Embryonic facial prominence (tissue), 1 donor: ENCODE measurements at regions not wholly inside any gene's neighbourhood (a gene's known extent, or its start where the extent isn't known, plus 50 kb on each side); places are given as distances from the start of the nearest gene placed in this dataset.

ENCODE experiments used
- DNase-seq: peaks from one replicate; pipeline ENCODE4 v3.0.0-alpha.2; 2016; ENCODE audit errors: extremely low spot score

DNA sequence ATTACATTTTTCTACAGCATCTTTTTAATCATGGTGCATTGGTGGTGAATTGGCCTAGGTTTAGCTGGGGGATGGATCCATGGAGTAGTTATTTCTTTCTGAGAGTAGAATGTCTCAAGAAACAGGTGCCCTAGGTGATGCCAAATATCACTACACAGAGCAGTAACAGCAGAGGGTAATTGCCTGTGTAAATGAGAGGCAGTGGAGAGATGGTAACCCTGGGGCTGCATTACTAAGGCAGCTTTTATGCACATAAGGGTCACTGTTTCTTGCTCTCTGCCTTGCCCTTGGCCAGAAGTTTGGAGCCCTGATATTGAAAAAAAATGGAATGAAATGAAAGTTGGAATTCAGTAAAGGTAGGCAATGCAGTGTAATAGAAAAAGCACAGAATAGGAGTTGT, 604.0 kb downstream of the NOVA1 start:
- no peak for DNase-seq

DNA sequence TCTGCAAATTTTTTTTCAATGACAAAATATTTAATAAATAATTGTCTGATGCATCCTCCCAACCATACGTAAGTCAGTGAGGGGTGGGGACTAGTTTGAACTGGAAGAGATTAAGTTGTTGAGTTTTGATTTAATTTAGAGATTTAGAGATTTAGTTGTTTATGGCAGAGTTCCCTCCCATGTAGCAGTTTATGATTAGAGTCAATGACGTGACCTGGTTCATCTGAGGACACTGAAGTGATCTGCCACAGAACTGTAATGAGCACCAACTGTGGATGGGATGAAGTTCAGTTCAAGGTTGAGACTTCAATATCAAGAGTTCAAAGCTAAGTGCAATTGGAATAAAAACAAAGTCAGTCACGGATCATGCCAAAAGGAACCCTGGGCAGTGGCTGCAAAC, 609.3 kb downstream of the NOVA1 start:
- DNase-seq: no peak

DNA sequence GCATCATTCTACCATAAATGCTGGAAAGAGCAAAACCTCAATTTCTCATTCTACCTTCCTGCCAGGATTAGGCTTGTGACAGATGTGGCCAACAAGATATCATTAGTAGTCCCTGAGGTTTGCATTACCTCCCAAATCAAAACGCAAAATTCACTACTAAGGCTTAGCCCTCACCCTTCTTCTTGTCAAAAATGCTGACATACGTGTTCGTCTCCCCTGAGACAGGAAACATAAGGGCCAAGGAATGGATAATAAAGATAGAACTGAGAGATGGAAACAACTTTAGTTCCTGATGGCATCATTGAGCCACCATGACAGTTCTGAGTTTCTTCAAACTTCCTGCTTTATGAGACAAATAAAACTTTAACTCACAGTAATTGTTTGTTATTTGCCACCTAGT, 642.1 kb downstream of the NOVA1 start:
- DNase-seq: no peak

DNA sequence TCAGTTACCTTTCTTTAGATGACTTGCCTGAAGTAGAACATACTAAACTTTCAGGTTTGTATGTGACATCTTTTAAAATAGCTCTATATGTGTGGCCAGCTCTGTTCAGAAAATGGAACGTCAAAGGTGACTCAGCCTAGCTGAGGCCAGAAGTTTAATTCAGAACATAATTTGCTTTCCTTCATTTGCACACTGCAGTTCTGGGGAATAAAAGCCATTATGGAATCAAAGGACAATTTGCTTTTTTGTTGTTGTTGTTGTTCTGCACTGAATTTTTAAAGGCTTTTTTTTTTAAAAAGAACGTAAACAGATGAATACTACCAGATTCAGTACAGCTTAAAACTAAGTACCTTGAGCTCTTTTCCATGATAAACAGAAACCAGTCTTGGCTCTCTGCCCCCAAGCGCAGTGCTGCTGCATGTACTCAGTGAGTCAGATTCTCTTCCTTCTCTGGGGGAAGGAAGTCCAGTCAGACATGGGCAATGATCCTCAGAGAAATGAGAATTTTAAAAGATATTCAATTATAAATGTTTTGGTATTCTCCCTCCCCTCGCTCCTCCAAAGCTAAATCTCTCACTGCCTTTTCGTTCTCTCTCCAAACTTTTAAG, 644.2 kb downstream of the NOVA1 start:
- no peak for DNase-seq

DNA sequence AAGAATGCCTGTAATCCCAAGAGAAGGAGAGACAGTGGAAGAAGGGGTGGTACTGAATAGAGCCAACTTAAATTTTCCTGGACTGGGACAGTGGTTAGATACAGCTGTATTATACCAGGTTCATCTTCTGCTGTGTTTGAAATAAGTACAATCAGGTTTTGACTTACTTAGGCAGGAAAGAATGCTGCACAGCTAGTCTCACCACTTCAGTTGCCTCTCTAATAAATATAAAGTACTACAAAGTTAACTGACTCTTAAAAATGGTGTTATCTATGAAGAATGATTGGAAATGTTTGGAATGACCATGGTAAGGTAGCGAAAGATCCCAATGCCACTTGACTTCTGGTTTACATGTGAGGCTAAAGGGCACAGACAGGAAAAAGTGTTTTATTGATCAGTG, 652.1 kb downstream of the NOVA1 start:
- DNase-seq: no peak

DNA sequence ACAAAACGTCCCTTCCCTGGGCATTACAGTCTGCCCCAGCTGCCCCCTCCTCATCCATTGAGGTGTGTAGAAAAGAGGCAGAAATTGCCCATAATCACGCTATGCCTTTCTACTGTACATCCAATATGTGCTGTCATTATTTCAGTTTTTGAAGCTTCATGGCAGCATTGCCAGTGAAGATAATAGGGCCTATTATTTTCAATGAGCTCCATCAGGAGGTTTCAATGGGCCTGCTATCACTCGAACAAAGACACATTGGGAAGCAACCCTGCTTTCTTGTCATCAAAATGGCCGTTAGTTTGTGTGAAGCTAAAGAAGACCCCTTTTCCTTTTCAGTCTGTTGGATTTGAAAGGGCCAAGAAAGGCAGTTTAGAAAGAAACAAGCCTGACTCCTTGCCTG, 653.8 kb downstream of the NOVA1 start:
- DNase-seq: no peak

DNA sequence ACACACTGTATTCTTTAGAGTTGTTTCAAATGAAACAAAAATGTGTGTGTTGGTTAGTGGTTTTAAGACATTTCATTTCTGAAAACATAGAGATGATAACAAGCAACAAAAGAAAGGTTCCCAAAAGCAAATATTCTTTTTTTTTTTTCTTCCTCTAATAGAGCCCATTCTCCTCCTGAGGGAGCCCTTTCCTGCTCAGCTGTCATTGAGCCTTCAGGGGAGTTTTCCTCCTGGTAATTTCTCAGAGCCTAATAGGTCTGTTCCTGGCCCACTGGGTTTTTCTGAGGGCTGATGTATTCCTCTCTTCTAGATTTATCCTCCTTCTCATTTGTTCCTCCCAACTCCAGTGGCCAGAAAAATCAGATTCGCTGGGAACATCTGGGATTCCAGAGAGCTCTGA, 654.5 kb downstream of the NOVA1 start:
- DNase-seq: no peak

DNA sequence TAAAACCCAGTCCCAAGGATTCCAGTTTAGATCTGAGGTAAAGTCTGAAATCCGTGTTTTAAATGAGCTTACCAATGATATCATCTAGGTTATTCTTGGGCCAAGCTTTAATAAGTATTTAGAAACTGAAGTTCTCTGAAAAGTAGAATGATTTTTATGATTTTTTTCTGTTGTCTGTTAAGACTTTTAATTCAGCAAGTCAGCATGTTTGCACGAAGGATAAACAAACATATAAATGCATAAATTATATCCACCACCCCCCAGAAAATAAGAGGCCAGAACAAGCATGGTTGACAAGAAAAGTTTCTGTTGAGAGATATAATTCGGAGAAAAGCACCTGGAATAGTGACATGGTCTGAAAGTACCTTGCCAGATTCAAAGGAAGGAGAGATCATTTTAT, 655.7 kb downstream of the NOVA1 start:
- DNase-seq: no peak

DNA sequence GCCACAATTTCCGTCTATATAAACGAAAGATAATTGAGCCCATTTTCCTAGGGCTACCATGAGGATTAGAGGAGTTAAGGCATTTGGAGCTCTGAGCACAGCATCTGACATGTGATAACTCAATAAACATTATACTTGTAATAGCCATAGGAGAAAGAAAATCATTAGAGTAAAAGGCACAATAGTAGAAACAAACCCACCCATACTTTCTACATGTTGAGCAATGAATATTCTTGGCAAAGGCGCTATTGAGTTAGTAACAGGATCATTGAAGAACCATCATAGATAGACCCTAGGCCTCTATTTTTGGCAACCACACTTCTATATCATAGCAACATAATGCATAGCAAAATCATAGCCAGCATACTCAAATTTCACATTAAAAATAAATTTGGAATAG, 664.1 kb downstream of the NOVA1 start:
- no peak for DNase-seq

DNA sequence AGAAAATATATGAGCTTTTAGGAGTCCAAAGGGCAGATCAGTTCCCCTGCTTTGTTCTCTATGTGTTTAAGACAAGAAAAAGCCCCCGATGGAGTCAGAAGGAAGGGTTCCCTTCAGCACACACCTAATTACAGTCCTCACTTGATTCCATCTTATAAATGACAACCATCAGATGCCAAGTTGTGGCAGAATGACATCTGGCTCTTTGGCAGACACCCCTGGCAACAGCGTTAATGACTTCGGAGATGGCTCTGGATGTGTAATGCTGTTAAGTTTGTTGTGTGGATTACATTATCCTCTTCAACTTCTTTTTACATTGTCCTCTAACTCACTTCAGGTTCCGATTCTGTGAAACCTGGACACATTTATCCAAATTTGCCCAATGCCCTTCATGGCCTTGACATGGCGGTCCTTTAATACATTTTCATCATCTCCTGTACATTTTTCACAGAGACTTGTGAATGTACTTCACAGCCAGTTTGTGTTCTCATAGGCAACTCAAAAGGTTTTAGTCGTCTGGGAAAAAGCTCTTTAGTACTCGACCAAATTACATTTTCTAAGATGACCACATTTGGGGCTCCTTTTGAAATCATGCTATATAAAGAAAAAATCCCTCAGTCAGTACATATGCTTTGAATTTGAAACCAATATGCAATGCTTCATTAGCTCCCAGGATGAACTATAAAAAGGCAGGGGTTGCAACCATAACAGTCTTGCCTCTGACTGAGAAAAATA, 667.8 kb downstream of the NOVA1 start:
- DNase-seq: no peak

DNA sequence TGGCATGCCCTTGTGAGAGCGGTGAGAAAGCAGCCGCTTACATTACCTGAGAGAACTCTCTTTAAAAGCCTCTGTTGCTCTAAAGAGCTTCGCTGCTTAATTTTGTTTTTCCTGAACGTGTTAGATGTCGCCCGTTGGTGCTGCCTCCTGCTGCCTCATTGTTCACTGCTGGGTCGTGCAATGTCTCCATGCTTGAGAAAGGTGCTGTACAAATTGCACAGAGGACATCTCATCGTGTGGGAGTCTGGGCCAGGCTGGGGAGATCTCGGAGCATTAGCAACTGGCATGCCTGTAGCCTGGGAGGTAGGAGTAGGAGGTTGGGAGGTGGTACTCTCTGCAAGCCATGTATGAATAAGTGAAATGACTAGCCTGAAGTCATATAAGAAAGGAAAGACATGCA, 686.0 kb downstream of the NOVA1 start:
- no peak for DNase-seq

DNA sequence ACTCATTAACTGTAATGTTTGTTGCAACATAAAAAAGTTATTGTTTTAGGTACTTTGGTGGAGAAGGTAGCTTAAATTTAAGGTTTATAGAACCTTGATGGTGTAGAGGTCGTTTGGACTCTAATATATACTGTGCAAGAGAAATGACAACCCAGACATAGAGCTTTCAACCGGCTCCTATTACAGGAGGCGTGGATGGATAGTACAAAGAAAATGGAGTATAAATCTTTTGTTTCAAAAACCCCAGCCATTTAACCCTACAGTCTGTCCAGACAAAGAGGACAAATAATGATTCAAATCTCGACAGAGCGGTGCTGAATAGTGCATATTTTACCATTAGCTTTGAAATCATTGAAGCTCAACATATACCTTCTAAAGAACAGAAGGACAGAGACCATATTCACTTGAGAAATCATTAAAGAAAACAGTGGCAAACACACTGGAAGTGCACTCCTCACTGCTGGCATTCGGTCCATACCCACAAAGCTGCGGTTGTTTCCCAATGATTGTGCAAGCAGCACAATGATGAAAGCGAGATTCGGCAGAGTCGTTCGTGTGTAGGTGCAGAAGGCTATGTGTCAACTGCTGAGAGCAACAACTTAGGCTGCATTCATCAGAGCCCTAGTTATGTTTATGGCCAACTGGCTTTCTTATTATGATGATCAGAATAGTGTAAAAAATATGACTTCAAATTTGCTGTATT, 688.6 kb downstream of the NOVA1 start:
- DNase-seq: no peak

DNA sequence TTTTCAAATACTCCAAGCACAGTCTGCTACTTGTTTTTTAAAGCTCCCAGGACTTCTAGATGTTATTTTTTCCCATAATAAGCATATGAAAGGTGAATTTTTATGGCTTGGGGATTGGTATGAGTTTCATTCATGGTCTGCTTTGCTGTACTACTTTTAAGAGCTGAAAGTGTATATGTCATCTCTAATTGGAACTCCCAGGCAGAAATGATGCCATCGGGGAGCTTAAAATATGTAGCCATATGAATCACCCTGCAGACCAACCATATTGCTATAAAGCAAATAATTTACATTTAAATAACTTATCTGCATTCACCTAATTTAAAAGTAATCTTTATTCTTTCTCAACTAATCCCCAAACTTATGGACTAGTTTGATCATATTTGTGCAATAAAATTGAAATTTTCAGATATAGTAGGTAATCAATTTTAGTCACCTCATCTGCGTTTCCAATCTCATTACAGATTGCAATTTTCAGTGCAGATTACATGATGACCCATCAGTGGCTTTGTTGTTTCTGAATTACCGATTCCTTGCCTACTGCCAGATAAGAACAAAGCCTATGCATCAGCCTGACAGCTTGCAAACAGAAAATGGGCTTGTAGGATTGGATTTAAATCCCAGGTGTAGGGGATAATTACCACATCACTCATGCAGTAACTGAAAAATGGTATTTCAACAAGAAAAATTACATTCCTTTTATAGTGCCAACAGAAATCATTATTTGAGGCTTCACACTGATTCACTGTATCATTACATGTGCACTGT, 689.4 kb downstream of the NOVA1 start:
- DNase-seq: no peak

DNA sequence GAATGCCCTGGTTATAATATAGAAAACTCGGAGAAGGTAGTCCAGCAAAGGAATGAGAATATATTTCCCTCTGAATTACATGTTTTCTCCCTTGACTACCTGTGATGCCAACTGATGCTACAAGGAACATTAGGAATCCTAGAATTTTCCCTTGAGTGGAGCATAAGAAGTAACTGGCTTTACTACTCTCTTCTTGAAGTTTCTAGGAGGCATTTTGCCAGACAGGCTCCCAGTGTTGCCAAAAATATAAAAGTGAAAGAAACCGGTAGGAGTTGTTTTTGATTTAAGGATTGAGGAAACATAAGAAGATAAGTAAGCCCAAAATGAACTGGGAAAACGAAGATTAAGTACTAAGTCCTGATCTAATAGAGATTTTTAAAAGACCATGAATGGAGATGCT, 693.4 kb downstream of the NOVA1 start:
- DNase-seq: no peak

DNA sequence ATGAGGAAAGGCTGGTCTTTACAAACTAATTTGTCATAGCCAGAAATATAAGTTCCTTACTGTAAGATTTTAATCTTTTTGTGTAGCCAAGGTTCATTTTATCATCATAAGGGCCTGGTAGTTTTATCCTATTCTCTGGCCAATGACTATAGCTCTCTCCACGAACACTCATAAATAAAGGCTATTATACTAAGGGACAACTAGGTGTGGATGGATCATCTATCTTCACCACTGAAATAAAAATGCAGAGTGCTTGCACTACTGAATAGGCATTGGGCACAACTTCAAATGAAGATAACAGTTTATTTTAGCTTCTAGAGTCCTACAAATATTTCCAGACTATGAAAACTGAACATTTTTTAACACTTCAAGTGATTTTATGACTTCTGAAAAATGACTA, 698.6 kb downstream of the NOVA1 start:
- DNase-seq: no peak

DNA sequence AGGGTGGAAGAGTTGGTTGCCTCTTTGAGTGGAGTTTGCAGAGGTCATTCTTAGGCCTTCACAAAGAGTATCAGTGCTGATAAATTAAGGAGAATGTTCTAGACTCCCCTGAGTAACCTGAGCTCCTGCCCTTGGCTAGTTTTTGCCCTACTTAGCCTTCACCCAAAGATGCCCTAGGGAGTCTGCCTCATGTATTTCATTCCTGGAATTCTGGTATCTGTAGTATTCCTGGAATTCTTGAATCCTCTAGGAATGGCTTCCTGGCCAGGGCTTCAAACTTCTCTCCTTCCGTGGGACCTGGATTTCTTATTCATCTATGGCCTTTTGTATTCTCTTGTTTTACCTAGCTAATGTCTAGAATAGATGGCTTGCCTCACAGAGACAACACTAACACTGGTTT, 701.1 kb downstream of the NOVA1 start:
- no peak for DNase-seq

DNA sequence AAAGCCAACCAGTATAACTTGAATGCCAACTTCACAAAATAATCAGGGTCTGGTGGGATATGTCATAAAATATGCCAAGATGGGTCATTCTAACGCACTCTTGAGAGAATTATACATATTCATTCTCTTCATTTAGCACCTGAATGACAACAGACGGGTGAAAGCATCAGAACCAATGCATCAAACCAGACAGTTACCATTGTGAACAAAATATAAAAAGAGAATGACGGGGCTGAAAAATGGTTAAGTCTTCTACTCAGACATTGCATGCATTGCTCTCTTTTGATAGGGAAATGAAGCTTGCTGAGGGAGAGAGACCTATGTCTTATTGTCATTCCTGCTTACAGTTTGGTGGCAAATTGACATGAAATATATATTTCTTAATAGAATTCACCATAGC, 702.1 kb downstream of the NOVA1 start:
- DNase-seq: no peak

DNA sequence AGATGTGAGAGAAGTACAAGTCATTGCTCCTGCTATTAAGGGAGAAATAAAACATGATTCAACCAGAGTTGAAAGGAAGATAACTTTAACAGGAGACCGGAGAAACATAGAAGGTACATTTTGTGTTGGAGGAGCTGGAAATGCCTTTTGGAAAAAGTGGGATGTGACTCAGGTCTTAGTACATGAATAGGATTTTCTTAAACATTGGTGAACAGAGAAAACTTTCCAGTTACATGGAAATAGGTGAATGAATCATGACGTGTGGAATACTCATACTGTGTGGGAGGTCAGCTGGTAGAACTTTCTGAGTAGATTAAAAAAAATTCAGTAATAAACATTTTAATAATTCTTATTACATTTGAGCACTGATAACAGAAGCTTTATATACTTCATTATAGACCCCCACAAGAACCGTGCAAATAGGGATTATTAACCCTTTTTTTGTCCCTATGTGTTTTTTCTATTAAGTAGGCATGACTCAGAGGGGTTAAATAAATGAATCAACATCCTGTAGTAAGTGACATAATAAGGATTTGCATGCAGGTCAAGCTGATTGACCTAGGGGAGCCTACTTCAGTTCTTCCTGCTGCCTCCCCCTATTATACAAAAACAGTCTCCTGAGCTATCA, 710.5 kb downstream of the NOVA1 start:
- no peak for DNase-seq

DNA sequence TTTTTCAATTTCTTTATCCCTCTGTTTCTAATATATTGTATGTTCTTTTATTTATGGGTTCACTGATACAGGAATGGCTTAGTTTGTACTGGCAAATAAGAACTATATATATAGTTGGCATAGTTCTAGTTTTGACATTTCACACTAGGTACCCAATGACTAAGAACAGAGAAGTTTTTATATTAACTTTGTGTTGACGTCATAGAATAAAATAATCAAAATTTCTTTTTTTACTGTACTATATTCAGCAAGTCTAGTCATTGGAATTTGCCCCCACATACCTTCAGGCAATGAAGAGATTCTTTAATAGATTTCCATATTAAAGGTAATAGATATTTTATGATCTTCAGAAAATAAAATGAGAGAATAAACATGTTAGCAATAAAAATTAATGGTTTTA, 713.2 kb downstream of the NOVA1 start:
- no peak for DNase-seq

DNA sequence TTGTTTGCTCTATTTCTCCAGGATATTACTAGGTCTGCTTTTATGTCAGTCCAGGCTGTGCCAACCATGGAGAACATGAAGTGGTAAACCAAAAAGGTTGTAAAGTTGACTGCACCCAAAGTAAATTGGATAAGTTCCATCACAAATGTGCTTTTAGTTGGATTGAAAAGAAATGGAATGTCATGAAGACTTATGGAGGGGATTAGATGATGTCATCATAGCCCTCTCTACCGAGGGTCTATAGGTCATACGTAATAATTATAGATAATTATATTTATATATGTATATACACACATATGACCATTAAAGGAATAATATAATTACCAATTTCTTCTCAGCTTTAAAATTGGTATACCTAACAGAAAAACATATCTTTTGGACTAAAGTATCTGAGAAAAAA, 714.9 kb downstream of the NOVA1 start:
- DNase-seq: no peak

DNA sequence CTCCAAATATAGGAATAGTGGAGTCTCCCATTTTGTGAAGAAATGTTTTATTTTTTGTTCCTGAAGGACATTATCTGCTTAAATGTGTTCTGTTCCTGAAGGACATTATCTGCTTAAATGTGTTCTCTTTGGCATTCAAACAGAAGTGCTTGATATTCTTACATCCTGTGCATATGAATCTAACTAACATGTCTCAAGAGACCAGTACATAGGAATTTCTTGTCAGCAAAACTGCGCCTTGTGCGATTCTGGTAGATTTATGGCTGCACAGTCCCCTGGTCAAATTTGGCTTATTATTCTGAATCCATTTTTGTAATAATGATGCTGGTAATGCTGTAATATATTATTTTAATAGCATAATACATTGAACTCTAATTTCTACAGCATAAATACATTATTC, 722.4 kb downstream of the NOVA1 start:
- DNase-seq: no peak

DNA sequence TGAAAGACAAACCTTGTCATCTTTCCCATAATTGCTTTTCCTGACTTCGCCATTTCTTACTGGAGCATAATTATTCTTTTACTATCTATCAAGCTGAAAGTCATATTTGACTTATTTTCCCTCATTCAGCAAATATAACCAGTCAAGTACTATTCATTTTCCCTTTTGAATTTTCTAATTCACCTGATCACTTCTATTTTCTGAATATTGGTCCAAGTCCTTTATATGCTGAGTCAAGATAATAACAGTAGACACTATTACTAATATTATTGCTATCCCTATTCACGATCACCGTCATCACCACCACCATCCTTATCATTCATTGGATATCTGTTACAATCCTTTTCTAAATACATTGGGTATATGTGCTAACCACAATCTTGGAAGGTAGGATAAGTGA, 728.0 kb downstream of the NOVA1 start:
- no peak for DNase-seq
